B cell (primary cell): ENCODE measurements at regions not wholly inside any gene's neighbourhood (a gene's known extent, or its start where the extent isn't known, plus 50 kb on each side); places are given as distances from the start of the nearest gene placed in this dataset. TPM values are rescaled to one million over a fixed set of nuclear protein-coding genes. Genes with fewer than 3 reads are reported as not detected.

Experiments
- ATAC-seq: fragments of 200-7000 bp; cut with Tn5 transposase; one replicate; pipeline ENCODE4 v1.10.0; 2021; ENCODE audit warnings: low read depth, mild to moderate bottlenecking, moderate number of reproducible peaks, moderate library complexity
- CTCF ChIA-PET: fragments of 350-600 bp; sonication (Branson Sonifier 250); formaldehyde crosslinking; loops from one replicate; lab custom pipeline; 2021; ENCODE audit warnings: antibody characterized with exemption, inconsistent platforms; lab: Charles Lee
- POLR2A ChIA-PET: fragments of 350-600 bp; sonication (Branson Sonifier 250); formaldehyde crosslinking; loops from one replicate; lab custom pipeline; 2021; ENCODE audit warnings: antibody characterized with exemption; lab: Charles Lee
- DNase-seq: peaks from one replicate; pipeline ENCODE4 v3.0.0; 2013
- H2AFZ ChIP-seq: 2 replicates; pipeline ENCODE4 v1.6.1; 2012; ENCODE audit warnings: mild to moderate bottlenecking, low read depth, low read length; ENCODE audit not compliant: insufficient read depth, poor library complexity, severe bottlenecking
- H3K27ac ChIP-seq, 2 donors: 1 replicate in 1 of 2; 2 replicates in 1 of 2; pipeline ENCODE4 v1.5.1; 2012 to 2013; ENCODE audit warnings: low read length in 2 of 2, mild to moderate bottlenecking in 2 of 2, moderate library complexity in 1 of 2
- H3K27me3 ChIP-seq, 4 experiments: fragments of 200-600 bp in 1 of 4; sonication (generic) in 1 of 4; replicated peaks in 1 of 4; 1 replicate in 2 of 4; 2 replicates in 2 of 4; pipeline versions ENCODE4 v1.6.1 to v1.7.0; 2013 to 2016; ENCODE audit warnings: low read length in 3 of 4, mild to moderate bottlenecking in 2 of 4, mixed read lengths in 1 of 4, moderate library complexity in 1 of 4; ENCODE audit not compliant: insufficient read depth in 4 of 4, control insufficient read depth in 3 of 4; ENCODE audit errors: control extremely low read depth in 1 of 4
- H3K36me3 ChIP-seq, 2 experiments: replicated peaks in 1 of 2; 1 replicate in 1 of 2; 2 replicates in 1 of 2; pipeline versions ENCODE4 v1.6.1 to v1.7.1; 2013; ENCODE audit warnings: low read length in 1 of 2; ENCODE audit not compliant: insufficient read depth in 2 of 2, control insufficient read depth in 1 of 2; ENCODE audit errors: control extremely low read depth in 1 of 2, extremely low read depth in 1 of 2
- H3K4me1 ChIP-seq, 2 donors: fragments of 200-600 bp in 1 of 2; sonication (generic) in 1 of 2; 1 replicate in 1 of 2; 2 replicates in 1 of 2; pipeline versions ENCODE4 v1.5.1 to v1.6.1; 2013 to 2017; ENCODE audit warnings: low read length in 2 of 2; ENCODE audit not compliant: control insufficient read depth in 2 of 2, insufficient read depth in 2 of 2
- H3K4me2 ChIP-seq: replicated peaks from 2 replicates; pipeline ENCODE3; 2012; ENCODE audit warnings: mild to moderate bottlenecking, low read depth, low read length; ENCODE audit not compliant: poor library complexity, severe bottlenecking
- H3K4me3 ChIP-seq, 5 experiments: fragments of 200-600 bp in 1 of 5; sonication (generic) in 1 of 5; 1 replicate in 3 of 5; 2 replicates in 2 of 5; pipeline versions ENCODE4 v1.5.1 to v1.7.0; 2011 to 2016; ENCODE audit warnings: low read length in 4 of 5, mild to moderate bottlenecking in 4 of 5, low read depth in 2 of 5, control low read depth in 1 of 5, moderate library complexity in 1 of 5; ENCODE audit not compliant: insufficient read depth in 1 of 5; ENCODE audit errors: control extremely low read depth in 1 of 5, extremely low read depth in 1 of 5
- H3K79me2 ChIP-seq: fragments of 200-600 bp; sonication (generic); one replicate; pipeline ENCODE4 v1.6.0; 2016; ENCODE audit warnings: low read length; ENCODE audit not compliant: control insufficient read depth, insufficient read depth
- H3K9ac ChIP-seq: fragments of 200-600 bp; sonication (generic); 2 replicates; pipeline ENCODE4 v1.6.1; 2017; ENCODE audit warnings: mild to moderate bottlenecking, low read length, moderate library complexity
- H3K9me3 ChIP-seq, 3 donors: one replicate each; pipeline versions ENCODE4 v1.6.1 to v1.7.1; 2013; ENCODE audit warnings: low read length in 2 of 3; ENCODE audit not compliant: control insufficient read depth in 2 of 3, insufficient read depth in 1 of 3; ENCODE audit errors: control extremely low read depth in 1 of 3
- H4K20me1 ChIP-seq: 2 replicates; pipeline ENCODE4 v1.6.0; 2012; ENCODE audit warnings: mild to moderate bottlenecking, low read length; ENCODE audit not compliant: insufficient read depth, control insufficient read depth, poor library complexity, severe bottlenecking
- H3K27ac Mint-ChIP-seq: one replicate; pipeline ENCODE4 v1.8.0; 2021; ENCODE audit warnings: mixed read lengths
- H3K27me3 Mint-ChIP-seq: one replicate; pipeline ENCODE4 v1.8.0; 2021; ENCODE audit warnings: mixed read lengths
- H3K4me1 Mint-ChIP-seq: one replicate; pipeline ENCODE4 v1.8.0; 2021; ENCODE audit warnings: mixed read lengths
- H3K4me3 Mint-ChIP-seq: one replicate; pipeline ENCODE4 v1.8.0; 2021; ENCODE audit warnings: mixed read lengths
- H3K9me3 Mint-ChIP-seq: one replicate; pipeline ENCODE4 v1.8.0; 2022; ENCODE audit warnings: mixed read lengths; ENCODE audit not compliant: insufficient read depth
- EZH2 ChIP-seq: IDR thresholded peaks from 2 replicates; pipeline ENCODE4 v1.6.1; 2012; ENCODE audit warnings: borderline replicate concordance, low read depth, mild to moderate bottlenecking, moderate library complexity, low read length; ENCODE audit not compliant: insufficient read depth, poor library complexity, severe bottlenecking
- WGBS: methylation state at CpG from one replicate; pipeline ENCODE4 v1.1.5; 2013; ENCODE audit warnings: missing lambda C conversion rate; ENCODE audit not compliant: insufficient coverage; 5-methylcytosine and 5-hydroxymethylcytosine counted together
- intact Hi-C: fragments of 100-400 bp; cut with micrococcal nuclease; formaldehyde crosslinking; loops from one replicate; pipeline ENCODE4 v1.10.0; 2022
- small RNA-seq: library from RNA; depleted of rRNA; stranded (forward); fragments of <200 nt; gene quantifications from one replicate; pipeline ENCODE3, GENCODE V24; 2012; ENCODE audit warnings: low replicate concordance, low read depth; ENCODE audit not compliant: insufficient read length
- TF ChIP-seq, protein P1 (sequence below): fragments of 200-600 bp; IDR thresholded peaks from one replicate; pipeline ENCODE4 v1.8.0; 2022; ENCODE audit warnings: antibody characterized with exemption, mild to moderate bottlenecking

DNA sequence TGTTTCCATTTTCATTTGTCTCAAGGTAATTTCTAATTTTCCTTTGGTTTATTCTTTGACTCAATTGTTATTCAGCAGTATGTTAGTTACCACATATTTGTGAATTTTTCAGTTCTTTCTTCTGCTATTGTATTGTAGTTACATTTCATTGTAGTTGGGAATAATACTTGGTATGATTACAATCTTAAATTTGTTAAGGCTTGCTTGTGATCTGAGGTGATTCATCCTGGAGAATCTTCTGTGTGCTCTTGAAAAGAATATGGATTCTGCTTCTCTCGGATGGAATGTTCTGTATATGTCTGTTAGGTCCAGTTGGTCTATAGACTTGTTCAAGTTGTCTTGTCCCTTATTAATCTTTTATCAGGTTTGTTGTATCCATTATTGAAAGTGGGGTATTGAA, 63.4 kb upstream of the VEPH1 start:
- H3K4me1 ChIP-seq = no peaks in the 10 kb centered on the region
- no peak for ATAC-seq
- H3K9ac ChIP-seq = no peak overlapping the region
- H3K9me3 ChIP-seq = peaks cover 0 to 6% (median 1%) of the 10 kb centered on the region in 3 donors
- Mint-ChIP-seq H3K27ac (no peak overlapping the region), H3K4me1 (no peaks in the 10 kb centered on the region), H3K9me3 (no peaks in the 10 kb centered on the region), H3K27me3 (peaks cover 17% of the 10 kb centered on the region), H3K4me3 (no peak overlapping the region)
- POLR2A ChIA-PET = no interaction called here
- no peak overlapping the region for H2AFZ ChIP-seq
- intact Hi-C loops = no loop called here
- no peak overlapping the region for H3K4me3 ChIP-seq
- TF ChIP-seq EZH2 = no peak
- TF ChIP-seq, protein P1, sequence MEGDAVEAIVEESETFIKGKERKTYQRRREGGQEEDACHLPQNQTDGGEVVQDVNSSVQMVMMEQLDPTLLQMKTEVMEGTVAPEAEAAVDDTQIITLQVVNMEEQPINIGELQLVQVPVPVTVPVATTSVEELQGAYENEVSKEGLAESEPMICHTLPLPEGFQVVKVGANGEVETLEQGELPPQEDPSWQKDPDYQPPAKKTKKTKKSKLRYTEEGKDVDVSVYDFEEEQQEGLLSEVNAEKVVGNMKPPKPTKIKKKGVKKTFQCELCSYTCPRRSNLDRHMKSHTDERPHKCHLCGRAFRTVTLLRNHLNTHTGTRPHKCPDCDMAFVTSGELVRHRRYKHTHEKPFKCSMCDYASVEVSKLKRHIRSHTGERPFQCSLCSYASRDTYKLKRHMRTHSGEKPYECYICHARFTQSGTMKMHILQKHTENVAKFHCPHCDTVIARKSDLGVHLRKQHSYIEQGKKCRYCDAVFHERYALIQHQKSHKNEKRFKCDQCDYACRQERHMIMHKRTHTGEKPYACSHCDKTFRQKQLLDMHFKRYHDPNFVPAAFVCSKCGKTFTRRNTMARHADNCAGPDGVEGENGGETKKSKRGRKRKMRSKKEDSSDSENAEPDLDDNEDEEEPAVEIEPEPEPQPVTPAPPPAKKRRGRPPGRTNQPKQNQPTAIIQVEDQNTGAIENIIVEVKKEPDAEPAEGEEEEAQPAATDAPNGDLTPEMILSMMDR = no peak
- no peaks in the 10 kb centered on the region for H3K79me2 ChIP-seq
- WGBS = no CpG with 5 or more reads among the region's 1 CpG
- no peaks in the 10 kb centered on the region for H3K36me3 ChIP-seq
- H3K27me3 ChIP-seq = peaks cover 0 to 3% (median 0%) of the 10 kb centered on the region in 4 experiments
- H3K27ac ChIP-seq = no peak overlapping the region
- no peak overlapping the region for H3K4me2 ChIP-seq
- CTCF ChIA-PET = no interaction called here
- H4K20me1 ChIP-seq = no peaks in the 10 kb centered on the region
- DNase-seq = no peak

- Mint-ChIP-seq H3K27me3 (peaks cover 11% of the 10 kb centered on the region), H3K4me1 (no peaks in the 10 kb centered on the region), H3K4me3 (no peak overlapping the region), H3K9me3 (no peaks in the 10 kb centered on the region), H3K27ac (no peak overlapping the region)
- no peaks in the 10 kb centered on the region for H4K20me1 ChIP-seq
- TF ChIP-seq, protein P1 = no peak
- TF ChIP-seq EZH2 = no peak
- no peaks in the 10 kb centered on the region for H3K36me3 ChIP-seq
- no peak overlapping the region for H2AFZ ChIP-seq
- no peak overlapping the region for H3K9ac ChIP-seq
- H3K27me3 ChIP-seq = no peaks in the 10 kb centered on the region
- no peak overlapping the region for H3K27ac ChIP-seq
- no peak overlapping the region for H3K4me3 ChIP-seq
- CTCF ChIA-PET = interaction anchor here (0.7 kb wide), 1 partner anchor 29 kb away, joined by 4 read pairs; no protein-coding TSS in a partner anchor
- no peaks in the 10 kb centered on the region for H3K4me1 ChIP-seq
- intact Hi-C loops = no loop called here
- ATAC-seq = no peak
- WGBS = 100% methylated on average over 1 of the region's 1 CpG
- POLR2A ChIA-PET = no interaction called here
- no peak overlapping the region for H3K4me2 ChIP-seq
- no peaks in the 10 kb centered on the region for H3K79me2 ChIP-seq
- DNase-seq = no peak
- peaks cover 0 to 6% (median 1%) of the 10 kb centered on the region in 3 donors for H3K9me3 ChIP-seq
These were observed 56.2 kb upstream of the VEPH1 start for GRCh38 chr3:157559401-157559800.

Small RNA genes in the stretch of these regions (small RNA-seq; reads per million reads assigned to genes)
- not detected for gene RN7SKP46
